Hypothalamus (tissue), 51 donors: ENCODE measurements at regions not wholly inside any gene's neighbourhood (a gene's known extent, or its start where the extent isn't known, plus 50 kb on each side); places are given as distances from the start of the nearest gene placed in this dataset.

ENCODE experiments used
- DNase-seq, 51 donors: peaks; one replicate each; lab custom pipeline; 2025; lab: John Stamatoyannopoulos, UW

DNA sequence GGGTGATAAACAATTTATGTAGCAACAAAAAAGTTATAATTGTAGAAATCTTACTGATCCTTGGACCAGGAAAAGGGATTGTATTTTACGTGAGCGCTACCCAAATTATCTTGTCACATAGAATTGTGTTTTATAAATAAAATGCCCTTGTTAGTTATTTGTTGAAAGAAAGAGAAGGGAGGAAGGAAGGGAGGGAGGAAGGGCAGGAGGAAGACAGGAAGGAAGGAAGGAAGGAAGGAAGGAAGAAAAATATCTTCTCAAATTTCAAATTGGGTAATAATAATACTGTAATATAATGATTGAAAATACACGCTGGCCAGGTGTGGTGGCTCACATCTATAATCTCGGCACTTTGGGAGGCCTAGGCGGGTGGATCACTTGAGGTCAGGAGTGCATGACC is 206.2 kb upstream of the TLL1 start:
- DNase-seq = no peak

DNA sequence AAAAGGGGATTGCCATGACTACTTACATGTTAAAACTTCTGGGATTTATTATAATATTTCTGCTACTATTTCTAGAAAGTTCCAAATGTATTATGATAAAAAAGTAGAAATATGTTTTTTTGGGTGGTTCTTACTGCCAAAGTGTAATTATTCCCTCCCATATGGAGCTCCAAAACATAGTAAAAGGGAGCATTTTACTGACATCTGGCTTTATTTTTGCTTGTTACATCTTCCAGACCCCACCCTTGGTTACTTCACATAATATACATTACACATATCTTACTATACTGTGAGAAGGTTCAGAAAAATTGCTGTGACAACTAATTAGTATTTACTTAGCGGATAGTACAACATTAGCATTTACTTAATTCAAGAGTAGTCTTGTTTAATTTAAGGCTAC is 205.1 kb upstream of the TLL1 start:
- no peak for DNase-seq

DNA sequence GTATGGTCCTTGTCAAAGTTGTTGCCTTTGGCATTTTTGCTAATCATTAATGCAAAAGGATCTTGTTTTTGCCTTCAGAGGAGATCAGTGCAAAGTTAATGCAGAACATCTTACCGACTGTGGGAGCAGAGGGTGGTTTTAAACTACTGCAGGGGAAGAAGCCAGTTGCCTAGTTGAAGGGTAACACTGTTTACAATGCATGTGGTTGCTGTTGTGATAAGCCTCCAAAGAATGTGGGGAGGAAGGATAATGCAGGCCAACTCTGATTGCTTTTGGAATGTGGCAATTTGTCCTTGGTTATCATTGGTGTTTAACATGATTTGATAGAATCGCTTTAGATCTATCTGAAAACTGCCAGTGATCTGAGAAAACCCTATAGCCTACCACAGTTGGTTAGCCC is 204.3 kb upstream of the TLL1 start:
- DNase-seq = no peak

DNA sequence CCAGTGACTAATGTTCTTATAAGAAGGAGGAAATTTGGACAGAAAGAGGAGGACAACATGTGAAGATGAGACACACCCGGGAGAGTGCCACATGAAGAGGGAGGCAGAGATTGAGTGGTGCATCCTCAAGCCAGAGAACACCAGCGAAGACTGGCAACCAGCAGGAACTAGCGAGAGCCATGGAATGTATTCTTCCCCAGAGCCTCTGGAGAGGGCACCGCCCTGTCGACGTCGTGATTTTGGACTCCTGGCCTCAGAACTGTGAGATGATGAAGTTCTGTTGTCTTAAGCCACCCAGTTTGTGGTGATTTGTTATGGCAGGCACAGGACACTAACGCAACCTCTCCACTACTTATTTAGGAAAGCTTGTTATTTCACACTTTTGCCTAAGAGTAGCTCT is 196.0 kb upstream of the TLL1 start:
- peak in 1 of 51 donors; percentile 3 for DNase-seq

DNA sequence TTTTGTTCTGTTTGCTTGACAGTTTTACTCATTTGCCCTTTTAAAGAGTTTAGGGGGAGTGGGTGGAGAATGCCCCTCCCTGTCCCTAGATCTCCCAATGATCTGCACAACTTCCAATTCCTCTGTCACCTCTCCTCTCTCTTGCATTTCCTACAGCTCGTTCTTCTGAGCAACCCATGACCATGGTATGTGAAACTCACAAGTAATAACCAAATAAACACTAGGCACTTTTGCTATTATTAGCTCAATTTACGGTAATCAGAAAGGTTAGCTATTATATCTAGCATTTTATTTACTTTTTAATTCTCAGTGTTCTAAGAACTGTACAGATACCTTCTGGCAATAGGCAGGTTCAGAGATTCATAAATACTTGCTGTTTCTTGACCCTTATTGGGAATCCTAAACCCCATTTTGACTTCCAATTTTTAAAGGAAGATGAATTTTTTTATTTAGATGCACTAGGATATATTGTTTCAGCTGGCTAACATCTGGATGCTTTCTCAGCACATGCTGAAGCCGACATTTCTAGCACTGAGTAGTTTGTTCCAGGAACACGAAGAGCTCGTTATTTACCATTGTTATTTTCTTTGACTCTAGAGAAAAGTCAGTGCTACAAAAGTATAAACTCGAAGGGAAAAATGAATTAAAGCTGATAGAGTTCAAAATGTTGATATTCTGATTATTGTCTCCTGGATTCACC is 194.7 kb upstream of the TLL1 start:
- DNase-seq = no peak

DNA sequence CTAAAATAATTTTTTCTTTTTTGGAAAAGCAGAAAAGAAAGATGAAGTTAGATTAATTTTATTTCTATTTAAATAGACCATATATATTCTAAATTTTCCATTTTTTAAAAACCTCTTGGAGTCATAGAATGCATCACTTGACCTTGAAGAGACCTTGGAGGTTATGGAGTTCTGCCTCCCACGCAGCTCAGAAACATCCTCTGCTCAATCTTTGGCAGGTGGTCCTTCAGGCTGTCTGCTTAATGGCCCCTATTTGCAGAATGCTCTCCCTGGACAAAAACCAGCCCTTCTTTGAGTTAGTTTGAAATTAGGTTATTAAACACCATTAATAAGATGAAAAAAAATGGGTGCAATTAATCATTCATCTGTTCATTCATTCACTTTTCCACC is 194.1 kb upstream of the TLL1 start:
- no peak for DNase-seq

DNA sequence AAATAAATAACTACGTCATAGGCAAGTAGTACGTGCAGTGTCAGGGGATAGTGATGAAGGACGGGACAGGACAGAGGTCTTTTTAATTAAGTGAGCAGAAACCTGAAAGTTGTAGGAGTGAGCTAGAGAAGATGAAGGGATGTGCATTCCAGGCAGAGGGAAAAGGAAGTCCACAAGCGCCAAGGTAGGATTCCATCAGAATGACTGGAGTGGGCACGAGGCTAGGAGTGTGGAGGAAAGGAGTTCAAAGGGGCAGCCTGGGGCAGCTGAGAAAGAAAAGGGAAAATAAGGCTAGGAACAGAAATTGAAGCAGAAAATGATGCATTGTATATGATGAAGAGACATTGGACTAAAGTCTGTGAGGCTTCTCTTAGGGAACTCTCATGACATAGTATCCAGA is 192.2 kb upstream of the TLL1 start:
- no peak for DNase-seq

DNA sequence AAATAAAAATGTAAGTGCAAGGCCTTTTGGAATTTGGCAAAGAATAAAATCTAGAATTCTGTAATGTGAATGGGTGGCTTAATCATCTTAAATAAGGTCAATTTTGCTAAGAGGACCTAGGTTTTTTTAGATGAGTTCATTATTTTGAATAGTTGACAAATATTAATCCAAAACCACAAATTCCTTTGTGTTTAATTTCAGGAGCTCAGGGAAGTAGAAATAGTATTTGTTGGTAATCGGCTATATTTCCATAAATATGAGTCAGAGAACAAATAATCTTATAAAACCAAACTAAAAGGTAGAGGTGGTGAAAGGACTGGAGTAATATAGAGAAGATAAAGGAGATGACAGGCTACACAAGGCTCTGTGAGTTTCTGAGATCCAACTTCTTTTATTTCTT is 190.4 kb upstream of the TLL1 start:
- no peak for DNase-seq

DNA sequence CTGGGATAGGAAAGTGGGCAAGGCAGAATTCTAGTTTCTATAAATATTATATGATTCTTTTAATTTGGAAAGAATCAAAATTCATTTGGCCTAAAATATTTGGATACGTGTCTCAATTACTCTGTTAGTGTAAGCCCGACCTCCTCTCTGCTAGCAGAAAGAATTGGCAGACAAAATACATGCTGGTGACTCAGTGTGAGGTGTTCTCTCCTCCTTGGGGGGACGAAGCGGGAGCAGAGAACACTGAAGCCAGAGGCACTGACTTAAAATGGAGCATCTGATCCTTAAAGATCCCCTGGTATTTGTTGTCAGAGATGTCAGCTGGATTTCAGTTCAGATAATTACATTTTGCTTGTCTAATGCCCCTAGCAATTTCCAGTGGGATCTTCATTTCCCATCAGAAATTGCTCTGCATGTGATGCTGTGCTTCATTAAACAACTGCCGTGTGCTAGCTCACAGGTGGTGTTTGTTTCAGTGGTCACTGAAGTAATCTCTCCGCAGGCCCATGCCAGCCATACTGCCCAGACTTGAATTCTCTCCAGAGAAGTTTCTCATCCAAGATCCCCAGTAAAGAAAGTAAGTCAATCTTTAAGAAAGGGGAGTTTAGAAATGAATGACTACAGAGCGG is 188.7 kb upstream of the TLL1 start:
- no peak for DNase-seq

DNA sequence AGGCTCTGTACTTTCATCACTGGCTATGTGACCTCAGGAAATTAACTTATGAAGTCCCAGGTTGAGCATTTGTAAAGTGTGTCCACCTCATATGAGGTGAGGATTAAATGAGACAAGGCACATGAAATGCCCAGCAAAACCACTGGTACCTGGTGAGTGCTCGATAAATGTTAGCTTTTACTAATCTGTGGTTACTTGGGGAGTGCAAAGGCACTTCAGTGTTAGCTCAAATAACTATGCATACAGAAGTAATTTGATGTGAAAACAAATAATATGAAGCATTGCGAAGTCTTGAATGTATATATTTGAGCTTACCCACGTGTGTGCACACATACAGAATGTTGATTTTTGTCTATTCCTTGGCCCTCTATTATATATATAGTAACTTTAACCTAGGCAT is 186.3 kb upstream of the TLL1 start:
- DNase-seq = no peak

DNA sequence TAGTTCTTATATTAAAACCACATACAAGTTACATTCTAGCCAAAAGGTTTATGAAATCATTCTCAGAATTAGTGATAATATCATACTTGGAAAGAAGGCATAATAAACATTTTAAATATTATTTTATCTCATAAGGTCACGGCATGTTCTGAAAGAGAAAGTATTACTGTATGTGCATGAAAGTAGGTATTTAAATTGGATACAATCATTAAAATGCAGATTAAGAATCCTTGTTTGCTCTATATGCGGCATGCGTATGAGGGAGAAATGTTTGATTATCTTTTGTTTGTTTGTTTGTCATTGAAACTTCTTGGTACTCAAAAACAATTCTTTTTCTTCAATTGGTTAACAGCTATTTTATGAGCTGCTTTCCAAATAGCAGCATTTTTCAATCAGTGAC is 183.9 kb upstream of the TLL1 start:
- no peak for DNase-seq

DNA sequence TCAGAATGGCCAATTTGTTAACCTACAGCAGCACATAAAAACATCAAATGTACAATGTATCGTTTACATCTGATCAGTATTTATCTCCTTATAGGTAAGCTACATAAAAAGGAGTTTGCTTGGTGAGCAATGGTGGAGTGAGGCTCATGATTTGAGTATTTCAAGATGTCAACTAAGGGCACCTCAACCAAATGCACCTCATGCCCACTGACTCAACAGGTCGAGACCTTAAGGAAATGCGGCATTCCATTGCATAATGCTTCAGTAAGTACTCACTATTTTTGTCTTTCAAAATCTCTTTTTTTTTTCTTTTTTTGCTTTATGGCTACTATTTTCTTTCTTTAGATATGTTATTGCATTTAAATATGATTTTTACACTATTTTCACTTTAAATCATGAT is 181.0 kb upstream of the TLL1 start:
- DNase-seq = no peak

DNA sequence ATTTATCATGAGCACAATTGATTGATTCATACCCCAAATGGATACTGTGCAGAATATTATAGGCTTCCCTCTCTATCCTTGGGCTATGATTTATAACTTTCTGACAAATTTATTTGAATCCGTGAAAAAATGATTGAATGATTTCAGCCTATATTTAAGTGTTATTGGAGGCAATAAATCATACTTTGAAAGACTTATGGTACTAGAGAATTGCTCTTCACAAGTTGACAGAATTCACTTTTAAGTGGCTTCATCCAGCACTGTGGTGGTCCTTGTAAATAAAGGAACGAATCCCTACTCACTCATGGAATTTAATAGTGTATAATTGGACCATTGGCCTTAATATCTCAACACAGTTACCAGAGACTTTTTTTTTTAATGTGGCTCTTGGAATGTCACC is 174.8 kb upstream of the TLL1 start:
- no peak for DNase-seq

DNA sequence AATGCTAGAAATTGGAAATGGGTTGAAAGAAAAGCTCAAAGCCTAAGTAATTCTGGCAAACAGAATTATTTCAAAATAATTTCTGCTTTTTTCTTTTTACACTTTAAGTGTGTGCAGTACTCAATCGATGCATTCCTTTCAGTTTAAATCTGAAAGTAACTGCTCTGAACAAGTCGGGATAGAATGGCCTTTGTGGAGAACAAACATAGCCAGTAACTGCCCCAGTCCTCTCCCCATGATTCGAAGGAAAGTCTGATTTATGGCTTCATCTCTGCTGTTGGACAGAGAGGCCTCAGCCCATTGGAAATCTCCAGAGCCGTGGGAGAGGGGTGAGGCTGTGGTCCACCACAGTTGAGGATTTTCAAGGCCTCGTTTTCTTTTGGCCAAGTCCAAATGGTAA is 174.0 kb upstream of the TLL1 start:
- no peak for DNase-seq

DNA sequence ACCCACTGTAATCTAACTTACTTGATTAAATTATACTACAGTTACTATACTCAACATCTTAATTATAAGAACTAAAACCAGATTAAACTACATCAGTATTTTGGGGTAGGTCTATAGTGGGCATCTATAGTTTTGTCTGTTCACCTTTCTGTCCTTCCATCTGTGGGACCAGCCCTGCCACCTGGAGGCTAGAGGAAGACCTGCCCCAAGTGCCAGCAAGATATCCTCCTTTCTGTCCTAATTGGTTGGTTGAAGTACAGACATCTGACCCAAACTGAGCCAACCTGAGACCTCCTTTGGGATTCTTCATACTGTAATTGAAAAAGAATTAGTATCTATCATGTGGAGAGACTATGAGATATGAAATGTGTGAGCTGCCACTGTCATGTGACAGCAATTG is 172.2 kb upstream of the TLL1 start:
- DNase-seq = no peak

DNA sequence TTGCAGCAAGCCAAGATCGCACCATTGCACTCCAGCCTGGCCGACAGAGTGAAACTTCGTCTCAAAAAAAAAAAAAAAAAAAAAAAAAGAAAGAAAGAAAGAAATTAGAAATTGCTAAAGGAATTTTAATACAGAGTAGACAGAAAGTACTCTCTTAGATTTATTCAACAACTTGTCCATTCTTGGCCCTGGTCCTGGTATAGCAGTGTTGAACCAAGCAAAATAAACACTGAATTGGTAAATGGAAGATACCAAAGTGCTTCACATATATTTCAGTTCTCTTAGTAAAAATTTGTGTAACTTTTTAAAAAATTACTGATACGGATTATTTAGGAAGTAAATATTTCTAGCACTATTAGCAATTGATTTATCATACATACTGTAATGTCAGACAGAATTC is 165.9 kb upstream of the TLL1 start:
- DNase-seq = no peak

DNA sequence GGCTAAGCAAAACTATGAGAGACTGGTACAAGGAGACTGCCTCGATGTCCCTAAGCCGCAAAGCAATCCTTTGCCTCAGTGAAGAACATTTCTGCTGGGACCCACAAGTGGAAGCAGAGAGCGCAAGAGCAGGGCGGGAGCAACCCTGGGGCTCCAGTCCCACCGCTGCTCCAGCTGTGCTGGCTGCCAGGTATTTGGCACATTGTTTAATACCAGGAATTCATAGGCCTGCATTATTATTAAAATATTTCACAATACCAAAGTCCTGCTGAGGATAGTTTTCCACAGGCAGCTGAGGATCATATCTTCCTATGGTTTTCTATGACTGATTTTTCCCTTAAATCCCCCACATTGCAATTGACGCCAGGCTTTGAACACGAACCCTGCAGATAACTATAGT is 163.5 kb upstream of the TLL1 start:
- no peak for DNase-seq

DNA sequence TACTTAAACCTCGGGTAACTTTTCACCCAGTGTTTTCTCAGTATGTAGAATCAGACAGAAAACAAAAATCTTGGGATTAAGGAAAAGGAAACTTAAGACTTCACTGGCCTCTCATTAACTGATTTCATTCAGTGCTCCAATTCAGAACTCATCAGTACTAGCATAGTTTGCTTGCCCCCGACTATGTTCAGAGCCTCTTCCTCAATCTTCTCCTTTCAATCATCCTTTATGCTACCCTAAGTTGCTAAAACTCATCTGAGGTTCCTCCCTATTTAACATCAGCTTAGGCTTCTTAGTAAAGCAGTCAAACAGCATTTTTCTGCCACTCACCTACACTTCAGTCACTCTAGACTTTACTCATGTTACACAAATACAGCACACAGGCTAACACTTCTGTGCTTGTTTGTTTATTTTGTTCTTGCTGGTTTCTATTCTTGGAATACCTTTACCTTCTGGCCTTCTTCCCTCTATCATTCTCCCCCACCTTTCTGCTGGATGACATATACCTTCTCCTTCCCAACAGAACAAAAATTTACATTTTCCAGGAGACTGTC is 163.0 kb upstream of the TLL1 start:
- no peak for DNase-seq

DNA sequence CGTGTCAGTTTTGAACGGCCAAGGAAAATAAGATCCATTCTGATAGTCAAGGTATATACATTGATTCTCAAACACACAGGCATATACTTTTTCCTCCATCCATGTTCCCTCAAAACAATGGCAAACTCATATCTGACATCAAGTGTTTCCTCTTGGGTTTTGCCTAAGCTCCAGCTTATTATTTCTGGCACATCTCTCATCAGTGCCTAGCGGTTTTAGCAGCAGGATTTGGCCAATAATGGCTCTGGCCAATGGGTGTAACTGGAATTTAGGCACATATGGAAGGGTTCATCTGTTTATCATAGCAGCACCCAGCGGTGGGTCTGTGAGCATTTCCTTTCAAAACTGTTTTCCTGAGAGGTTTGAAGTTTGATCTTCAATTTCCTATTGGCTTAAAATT is 161.6 kb upstream of the TLL1 start:
- no peak for DNase-seq

DNA sequence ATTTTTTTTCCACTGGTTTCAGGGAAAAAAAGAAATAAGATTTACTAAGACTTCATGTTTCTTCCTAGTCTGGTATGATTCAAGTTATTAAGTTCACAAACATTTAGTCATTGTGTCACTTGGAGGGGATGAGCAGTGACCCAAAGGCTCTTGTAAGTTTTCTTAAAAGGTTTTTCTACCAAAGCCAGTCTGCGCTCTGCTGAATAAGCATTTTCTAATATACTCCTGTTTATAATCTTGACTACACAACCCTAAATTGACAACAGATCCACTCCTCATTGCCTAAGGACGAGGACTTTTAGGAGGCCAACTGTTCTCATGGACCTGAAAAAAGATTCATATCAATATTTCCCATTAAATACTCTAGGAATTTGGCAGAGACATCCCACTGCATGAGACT is 161.1 kb upstream of the TLL1 start:
- DNase-seq = no peak

DNA sequence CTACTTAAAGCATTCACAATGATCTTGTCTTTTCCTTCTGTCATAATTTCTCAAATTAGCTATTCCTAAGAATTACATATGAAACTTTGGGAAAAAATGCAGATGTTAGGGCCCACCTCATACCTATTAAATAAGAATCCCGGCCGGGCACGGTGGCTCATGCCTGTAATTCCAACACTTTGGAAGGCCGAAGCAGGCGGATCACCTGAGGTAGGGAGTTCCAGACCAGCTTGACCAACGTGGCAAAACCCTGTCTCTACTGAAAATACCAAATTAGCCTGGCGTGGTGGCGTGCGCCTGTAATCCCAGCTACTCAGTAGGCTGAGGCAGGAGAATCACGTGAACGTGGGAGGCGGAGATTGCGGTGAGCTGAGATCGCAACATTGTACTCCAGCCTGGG is 158.4 kb upstream of the TLL1 start:
- DNase-seq = no peak

DNA sequence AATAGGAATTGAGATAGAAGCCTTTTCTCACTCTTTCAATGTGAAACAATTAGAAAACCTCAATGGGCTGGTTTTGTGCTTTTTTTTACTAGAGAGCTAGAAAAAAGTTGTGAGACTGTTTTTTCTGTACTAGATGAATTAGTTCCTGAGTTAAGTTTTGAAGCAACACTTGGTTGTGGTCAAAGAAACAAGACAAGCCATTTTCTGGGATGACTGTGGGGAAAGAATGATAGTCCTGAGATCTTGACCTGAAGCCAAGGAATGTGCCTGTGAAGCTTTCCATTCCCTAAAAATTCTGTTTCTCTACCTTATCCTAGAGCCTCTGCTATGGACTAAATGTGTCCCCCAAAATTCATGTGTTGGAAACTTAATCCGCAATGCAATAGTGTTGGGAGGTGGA is 157.8 kb upstream of the TLL1 start:
- DNase-seq = no peak

DNA sequence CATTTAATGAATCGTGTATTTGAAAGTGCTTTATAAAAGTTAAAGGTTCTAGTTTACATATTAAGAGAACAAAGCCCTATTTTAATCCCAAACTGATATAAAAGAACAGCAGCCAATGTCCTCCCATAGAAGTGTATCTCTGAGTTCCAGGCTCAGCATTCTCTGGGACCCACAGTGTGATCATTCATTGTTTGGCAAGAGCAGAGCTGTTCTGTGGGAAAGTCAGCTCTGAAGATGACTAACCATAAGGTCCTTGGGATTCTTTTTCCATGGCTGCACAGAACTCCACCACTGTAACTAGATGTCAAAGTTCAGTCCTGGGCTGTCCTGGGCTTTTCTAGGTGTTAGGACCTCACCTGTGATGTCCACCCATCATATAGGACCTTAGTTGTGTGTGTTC is 157.0 kb upstream of the TLL1 start:
- DNase-seq = no peak
